Breast epithelium (tissue), 3 donors: ENCODE measurements at regions not wholly inside any gene's neighbourhood (a gene's known extent, or its start where the extent isn't known, plus 50 kb on each side); places are given as distances from the start of the nearest gene placed in this dataset.

Source experiments
- CTCF ChIP-seq, 3 donors: fragments of 450-650 bp; IDR thresholded peaks; one replicate each; pipeline ENCODE4 v1.5.1; 2016 to 2017; ENCODE audit warnings: antibody characterized with exemption in 3 of 3, mild to moderate bottlenecking in 3 of 3, moderate library complexity in 3 of 3
- POLR2A ChIP-seq: fragments of 450-650 bp; IDR thresholded peaks from one replicate; pipeline ENCODE4 v1.6.1; 2016; ENCODE audit warnings: antibody characterized with exemption, mild to moderate bottlenecking, moderate library complexity
- POLR2AphosphoS5 ChIP-seq, 3 donors: sonication (generic); formaldehyde crosslinking; IDR thresholded peaks; one replicate each; pipeline ENCODE4 v1.6.1; 2017; ENCODE audit warnings: antibody characterized with exemption in 3 of 3

GRCh38 chr17:71511266-71511995, 609.4 kb upstream of the SOX9 start:
- TF ChIP-seq CTCF (IDR thresholded peaks at IDR 0.05) (no peak), POLR2AphosphoS5 (IDR thresholded peaks at IDR 0.05) (no peak), POLR2A (no peak)
